HepG2 (cell line): ENCODE measurements at regions not wholly inside any gene's neighbourhood (a gene's known extent, or its start where the extent isn't known, plus 50 kb on each side); places are given as distances from the start of the nearest gene placed in this dataset.

Experiments
- ATAC-seq: fragments of 200-7000 bp; cut with Tn5 transposase; 3 replicates; pipeline ENCODE4 v1.9.1; 2020; ENCODE audit warnings: mild to moderate bottlenecking, moderate library complexity
- BruUV-seq: library from RNA; stranded (reverse); fragments of 400-500 nt; replicated peaks from 2 replicates; lab custom pipeline; 2021; lab: Mats Ljungman, UMichigan
- CTCF ChIA-PET: fragments of 300-600 bp; formaldehyde crosslinking; extraction: SDS; loops from one replicate; lab custom pipeline; 2021; ENCODE audit warnings: low total read pairs, inconsistent platforms, low intra/inter-chr PET ratio; lab: Yijun Ruan, JAX
- POLR2A ChIA-PET: fragments of 350-600 bp; sonication (Branson Sonifier 250); formaldehyde crosslinking; loops from one replicate; lab custom pipeline; 2020; ENCODE audit warnings: antibody characterized with exemption, inconsistent platforms; lab: Yijun Ruan, JAX
- DNase-seq: peaks from one replicate; pipeline ENCODE4 v3.0.0-alpha.2; 2015; ENCODE audit warnings: low spot score
- FAIRE-seq: peaks from 3 replicates; lab custom pipeline; 2011; peaks lifted over from hg19 to GRCh38; lab: Jason Lieb, UNC
- H2AFZ ChIP-seq: one replicate; pipeline ENCODE4 v1.6.1; 2011; ENCODE audit warnings: low read length, inconsistent platforms
- H3K27ac ChIP-seq: fragments of 300-600 bp; 3 replicates; pipeline ENCODE4 v1.8.0; 2011; ENCODE audit warnings: mixed run types, mild to moderate bottlenecking, mixed read lengths, low read length, inconsistent platforms; ENCODE audit not compliant: insufficient read depth; ENCODE audit errors: extremely low read length
- H3K27me3 ChIP-seq, 2 experiments: fragments of 200-600 bp in 1 of 2; 2 replicates in 1 of 2; 3 replicates in 1 of 2; pipeline versions ENCODE4 v1.6.0 to v1.8.0; 2011; ENCODE audit warnings: low read length in 2 of 2, mild to moderate bottlenecking in 2 of 2, moderate library complexity in 2 of 2, inconsistent platforms in 1 of 2; ENCODE audit not compliant: insufficient read depth in 2 of 2, control insufficient read depth in 1 of 2
- H3K36me3 ChIP-seq, 2 experiments: fragments of 200-600 bp in 1 of 2; replicated peaks in 1 of 2; 2 replicates in 1 of 2; 3 replicates in 1 of 2; pipeline versions ENCODE4 v1.5.1 to v1.8.0; 2011; ENCODE audit warnings: low read length in 2 of 2, inconsistent platforms in 1 of 2; ENCODE audit not compliant: insufficient read depth in 2 of 2, control insufficient read depth in 1 of 2
- H3K4me1 ChIP-seq: 2 replicates; pipeline ENCODE4 v1.5.1; 2012; ENCODE audit warnings: low read length, inconsistent platforms; ENCODE audit not compliant: insufficient read depth
- H3K4me2 ChIP-seq: 2 replicates; pipeline ENCODE4 v1.6.0; 2011; ENCODE audit warnings: low read depth, low read length, inconsistent platforms
- H3K4me3 ChIP-seq, 3 experiments: fragments of 200-600 bp in 1 of 3; sonication (generic), shearing (Covaris generic) in 1 of 3; replicated peaks in 1 of 3; 2 replicates each; pipeline ENCODE4 v1.5.1; 2011 to 2016; ENCODE audit warnings: low read length in 3 of 3, inconsistent platforms in 2 of 3, low read depth in 2 of 3, mild to moderate bottlenecking in 2 of 3, control low read depth in 1 of 3, mixed read lengths in 1 of 3; ENCODE audit not compliant: insufficient read depth in 1 of 3
- H3K79me2 ChIP-seq: one replicate; pipeline ENCODE4 v1.6.1; 2011; ENCODE audit warnings: low read length, inconsistent platforms; ENCODE audit not compliant: insufficient read depth
- H3K9ac ChIP-seq: 2 replicates; pipeline ENCODE4 v1.6.0; 2011; ENCODE audit warnings: mild to moderate bottlenecking, low read depth, low read length, inconsistent platforms; ENCODE audit not compliant: insufficient read depth
- H3K9me3 ChIP-seq: 2 replicates; pipeline ENCODE4 v1.5.1; 2012; ENCODE audit warnings: mild to moderate bottlenecking, low read length
- H4K20me1 ChIP-seq: 2 replicates; pipeline ENCODE4 v1.6.0; 2011; ENCODE audit warnings: inconsistent platforms, mild to moderate bottlenecking, low read length, moderate library complexity; ENCODE audit not compliant: insufficient read depth
- CHD4 ChIP-seq: fragments of 200-600 bp; sonication (generic); IDR thresholded peaks from 2 replicates; pipeline ENCODE4 v1.7.0; 2017; ENCODE audit warnings: mild to moderate bottlenecking, low read length, borderline replicate concordance
- MYNN ChIP-seq: sonication (generic); formaldehyde crosslinking; IDR thresholded peaks from 2 replicates; pipeline ENCODE4 v1.4.0; 2020; ENCODE audit warnings: mild to moderate bottlenecking, low read depth, missing genetic modification reagents
- RARA ChIP-seq: IDR thresholded peaks from 2 replicates; pipeline ENCODE4 v1.6.1; 2016; ENCODE audit warnings: missing genetic modification reagents, missing compliant biosample characterization
- ZBTB1 ChIP-seq: sonication (generic); formaldehyde crosslinking; IDR thresholded peaks from 2 replicates; pipeline ENCODE4 v1.4.0; 2020; ENCODE audit warnings: missing genetic modification reagents, borderline replicate concordance
- ZNF253 ChIP-seq: sonication (generic); formaldehyde crosslinking; IDR thresholded peaks from 2 replicates; pipeline ENCODE4 v1.8.0; 2022; ENCODE audit warnings: mild to moderate bottlenecking, missing genetic modification reagents, borderline replicate concordance
- ZNF343 ChIP-seq: sonication (generic); formaldehyde crosslinking; IDR thresholded peaks from 2 replicates; pipeline ENCODE4 v1.4.0; 2020; ENCODE audit warnings: mild to moderate bottlenecking, missing genetic modification reagents
- ZNF878 ChIP-seq: sonication (generic); formaldehyde crosslinking; IDR thresholded peaks from 2 replicates; pipeline ENCODE4 v1.8.1; 2023; ENCODE audit warnings: mild to moderate bottlenecking, missing genetic modification reagents, moderate library complexity
- ZSCAN31 ChIP-seq: sonication (generic); formaldehyde crosslinking; IDR thresholded peaks from 2 replicates; pipeline ENCODE4 v1.5.0; 2020; ENCODE audit warnings: low read depth, mild to moderate bottlenecking, missing genetic modification reagents
- WGBS: methylation state at CpG from one replicate; pipeline ENCODE4 v1.1.6; 2017; ENCODE audit warnings: low lambda C conversion rate; 5-methylcytosine and 5-hydroxymethylcytosine counted together
- in situ Hi-C: cut with HindIII; loops from 2 replicates; pipeline ENCODE4 v1.10.0; 2017; ENCODE audit warnings: low pct_unique_long_range_greater_than_20kb; ENCODE audit not compliant: extremely low pct_ligation_motif_present
- intact Hi-C: fragments of 100-400 bp; cut with micrococcal nuclease; formaldehyde crosslinking; loops from one replicate; pipeline ENCODE4 v1.10.0; 2022; ENCODE audit not compliant: unreplicated experiment

- TF ChIP-seq ZSCAN31, result no peak
- no peak for TF ChIP-seq ZNF878 (CRISPR knock-in tag)
- no peak for TF ChIP-seq CHD4
- FAIRE-seq (no peak), DNase-seq (no peak), ATAC-seq (no peak)
- Histone ChIP-seq H3K9me3 (no peaks in the 10 kb centered on the region), H3K9ac (no peak overlapping the region), H3K27me3 (peaks cover 8 to 59% of the 10 kb centered on the region in 2 experiments; a peak in 4 of 5 replicates), H3K27ac (no peak overlapping the region), H3K4me2 (no peak overlapping the region), H4K20me1 (no peaks in the 10 kb centered on the region), H3K4me3 (no peak overlapping the region), H2AFZ (no peak overlapping the region), H3K36me3 (no peaks in the 10 kb centered on the region), H3K4me1 (no peaks in the 10 kb centered on the region), H3K79me2 (no peaks in the 10 kb centered on the region)
- intact Hi-C loops, result no loop called here
- in situ Hi-C loops, result no loop called here
- BruUV-seq, result no TSS peak
- ChIA-PET POLR2A (no interaction called here), CTCF (no interaction called here)
- WGBS, result 7% methylated on average over 4 of the region's 4 CpGs
These were observed 271.3 kb downstream of the NPHP4 start for GRCh38 chr1:5720936-5721335.

GRCh38 chr1:5720484-5720883 lies 271.7 kb downstream of the NPHP4 start:
- in situ Hi-C loops (no loop called here), intact Hi-C loops (no loop called here)
- DNase-seq (no peak), FAIRE-seq (no peak), ATAC-seq (no peak)
- POLR2A ChIA-PET, result no interaction called here
- CTCF ChIA-PET, result no interaction called here
- Histone ChIP-seq H3K27me3 (peaks cover 6 to 58% of the 10 kb centered on the region in 2 experiments; a peak in 4 of 5 replicates), H3K9me3 (no peaks in the 10 kb centered on the region), H4K20me1 (no peaks in the 10 kb centered on the region), H3K4me2 (no peak overlapping the region), H2AFZ (no peak overlapping the region), H3K79me2 (no peaks in the 10 kb centered on the region), H3K9ac (no peak overlapping the region), H3K4me3 (no peak overlapping the region), H3K27ac (no peak overlapping the region), H3K4me1 (no peaks in the 10 kb centered on the region), H3K36me3 (no peaks in the 10 kb centered on the region)
- BruUV-seq, result no TSS peak
- WGBS, result 11% methylated on average over 8 of the region's 8 CpGs
- TF ChIP-seq ZBTB1 (CRISPR knock-in tag) (no peak), MYNN (CRISPR knock-in tag) (no peak), RARA (no peak), ZNF253 (CRISPR knock-in tag) (no peak), ZNF343 (no peak)
